GM12873 (cell line): ENCODE measurements at regions not wholly inside any gene's neighbourhood (a gene's known extent, or its start where the extent isn't known, plus 50 kb on each side); places are given as distances from the start of the nearest gene placed in this dataset.

Source experiments
- CTCF ChIP-seq: IDR thresholded peaks from 2 replicates; pipeline ENCODE4 v1.5.1; 2012; ENCODE audit warnings: low read depth, mild to moderate bottlenecking, moderate library complexity, low read length, control low read depth; ENCODE audit not compliant: insufficient read depth; ENCODE audit errors: missing control alignments

GRCh38 chr2:180359522-180360282 is 352.6 kb upstream of the CWC22 start:
- TF ChIP-seq CTCF = peak; percentile 52

- TF ChIP-seq CTCF = no peak
Measured at GRCh38 chr2:180358458-180358857, 351.4 kb upstream of the CWC22 start.

- TF ChIP-seq CTCF = no peak
Measured at GRCh38 chr2:180356676-180357075, 349.6 kb upstream of the CWC22 start.

- no peak for TF ChIP-seq CTCF
Measured at GRCh38 chr2:180352620-180353019, 345.5 kb upstream of the CWC22 start.

GRCh38 chr2:180349809-180350208 is 342.7 kb upstream of the CWC22 start:
- no peak for TF ChIP-seq CTCF

- no peak for TF ChIP-seq CTCF
Measured at GRCh38 chr2:180343528-180344345, 336.6 kb upstream of the CWC22 start.

- TF ChIP-seq CTCF = no peak
Measured at GRCh38 chr2:180337136-180337535, 330.0 kb upstream of the CWC22 start.
